NT2/D1 (cell line): ENCODE measurements at regions not wholly inside any gene's neighbourhood (a gene's known extent, or its start where the extent isn't known, plus 50 kb on each side); places are given as distances from the start of the nearest gene placed in this dataset.

ENCODE experiments used
- DNase-seq: peaks from one replicate; pipeline ENCODE4 v3.0.0-alpha.2; 2011; ENCODE audit warnings: low read depth, low spot score
- H3K27me3 ChIP-seq: 2 replicates; pipeline ENCODE4 v1.6.0; 2011; ENCODE audit warnings: mild to moderate bottlenecking; ENCODE audit not compliant: insufficient read length, insufficient read depth
- H3K36me3 ChIP-seq: 2 replicates; pipeline ENCODE4 v1.6.1; 2011; ENCODE audit warnings: mild to moderate bottlenecking, low read length, mixed read lengths; ENCODE audit not compliant: insufficient read depth, insufficient read length
- H3K4me1 ChIP-seq: 2 replicates; pipeline ENCODE4 v1.5.1; 2011; ENCODE audit not compliant: insufficient read depth, insufficient read length
- H3K4me3 ChIP-seq: 2 replicates; pipeline ENCODE4 v1.5.1; 2011; ENCODE audit warnings: low read depth; ENCODE audit not compliant: insufficient read length
- H3K9ac ChIP-seq: 2 replicates; pipeline ENCODE4 v1.6.0; 2011; ENCODE audit warnings: low read depth; ENCODE audit not compliant: insufficient read length
- H3K9me3 ChIP-seq: 2 replicates; pipeline ENCODE4 v1.5.1; 2011; ENCODE audit warnings: mild to moderate bottlenecking, low read length; ENCODE audit not compliant: insufficient read depth
- SUZ12 ChIP-seq: IDR thresholded peaks from 2 replicates; pipeline ENCODE4 v1.6.1; 2011; ENCODE audit not compliant: insufficient read length, insufficient read depth; ENCODE audit errors: extremely low read depth
- YY1 ChIP-seq: IDR thresholded peaks from 2 replicates; pipeline ENCODE4 v1.6.1; 2011; ENCODE audit not compliant: insufficient read length, insufficient read depth
- ZNF274 ChIP-seq: IDR thresholded peaks from 2 replicates; pipeline ENCODE4 v1.6.1; 2011; ENCODE audit warnings: mild to moderate bottlenecking, low read depth, low read length

GRCh38 chr17:77387891-77388290, 247.1 kb downstream of the SEC14L1 start:
- TF ChIP-seq YY1, result no peak
- TF ChIP-seq SUZ12, result no peak
- TF ChIP-seq ZNF274, result no peak
- no peak overlapping the region for H3K4me3 ChIP-seq

GRCh38 chr17:77388384-77389306, 247.9 kb downstream of the SEC14L1 start:
- H3K4me3 ChIP-seq, result no peak overlapping the region
- peaks cover 61% of the 10 kb centered on the region for H3K4me1 ChIP-seq
- no peaks in the 10 kb centered on the region for H3K27me3 ChIP-seq
- TF ChIP-seq SUZ12, result no peak
- no peak for TF ChIP-seq YY1
- no peak for TF ChIP-seq ZNF274
- peaks cover 20% of the 10 kb centered on the region for H3K36me3 ChIP-seq
- no peaks in the 10 kb centered on the region for H3K9me3 ChIP-seq
- DNase-seq, result no peak
- peak overlapping the region; percentile 62 for H3K9ac ChIP-seq

More at GRCh38 chr17:77387891-77388290, 247.1 kb downstream of the SEC14L1 start:
- Histone ChIP-seq H3K9ac (peak overlapping the region; percentile 62), H3K27me3 (no peaks in the 10 kb centered on the region), H3K36me3 (peaks cover 23% of the 10 kb centered on the region), H3K9me3 (no peaks in the 10 kb centered on the region), H3K4me1 (peaks cover 62% of the 10 kb centered on the region)
- no peak for DNase-seq

- H3K9me3 ChIP-seq, result no peaks in the 10 kb centered on the region
- no peaks in the 10 kb centered on the region for H3K27me3 ChIP-seq
- DNase-seq, result no peak
- H3K4me3 ChIP-seq, result no peak overlapping the region
- peaks cover 17% of the 10 kb centered on the region for H3K36me3 ChIP-seq
- H3K9ac ChIP-seq, result peak overlapping the region; percentile 79
- H3K4me1 ChIP-seq, result peaks cover 64% of the 10 kb centered on the region
- no peak for TF ChIP-seq SUZ12
- no peak for TF ChIP-seq YY1
Observed at GRCh38 chr17:77390870-77391269, 250.1 kb downstream of the SEC14L1 start.

GRCh38 chr17:77391668-77392375, 251.1 kb downstream of the SEC14L1 start:
- no peak for TF ChIP-seq YY1
- no peak for DNase-seq
- H3K9me3 ChIP-seq, result no peaks in the 10 kb centered on the region
- H3K4me3 ChIP-seq, result peak overlapping the region; percentile 4
- peaks cover 55% of the 10 kb centered on the region for H3K4me1 ChIP-seq
- H3K9ac ChIP-seq, result peak overlapping the region; percentile 44
- H3K36me3 ChIP-seq, result peaks cover 24% of the 10 kb centered on the region
- H3K27me3 ChIP-seq, result no peaks in the 10 kb centered on the region

GRCh38 chr17:77392376-77393273, 251.9 kb downstream of the SEC14L1 start:
- H3K4me1 ChIP-seq, result peaks cover 49% of the 10 kb centered on the region
- H3K36me3 ChIP-seq, result peaks cover 21% of the 10 kb centered on the region
- H3K9ac ChIP-seq, result peak overlapping the region; percentile 54
- DNase-seq, result no peak
- TF ChIP-seq ZNF274 (no peak), YY1 (no peak), SUZ12 (no peak)
- H3K9me3 ChIP-seq, result no peaks in the 10 kb centered on the region
- H3K27me3 ChIP-seq, result no peaks in the 10 kb centered on the region
- no peak overlapping the region for H3K4me3 ChIP-seq

- Histone ChIP-seq H3K27me3 (no peaks in the 10 kb centered on the region), H3K36me3 (peaks cover 19% of the 10 kb centered on the region), H3K4me1 (peaks cover 47% of the 10 kb centered on the region), H3K9ac (peak overlapping the region; percentile 54), H3K9me3 (no peaks in the 10 kb centered on the region), H3K4me3 (no peak overlapping the region)
- TF ChIP-seq ZNF274 (no peak), YY1 (no peak), SUZ12 (no peak)
- DNase-seq, result no peak
Observed at GRCh38 chr17:77393274-77393600, 252.5 kb downstream of the SEC14L1 start.
